HepG2 (cell line): ENCODE measurements at regions not wholly inside any gene's neighbourhood (a gene's known extent, or its start where the extent isn't known, plus 50 kb on each side); places are given as distances from the start of the nearest gene placed in this dataset.

Experiments
- CREM ChIP-seq, 2 experiments: sonication (generic) in 1 of 2; formaldehyde crosslinking in 1 of 2; IDR thresholded peaks; 2 replicates each; pipeline versions ENCODE4 v1.4.0 to v1.6.1; 2016 to 2020; ENCODE audit warnings: antibody characterized with exemption in 1 of 2, mild to moderate bottlenecking in 1 of 2, missing genetic modification reagents in 1 of 2
- EHMT2 ChIP-seq: fragments of 200-600 bp; sonication (generic); IDR thresholded peaks from 2 replicates; pipeline ENCODE4 v1.7.0; 2017; ENCODE audit warnings: antibody characterized with exemption, low read depth, low read length, borderline replicate concordance
- KMT2A ChIP-seq: sonication (generic); formaldehyde crosslinking; IDR thresholded peaks from 2 replicates; pipeline ENCODE4 v1.4.0; 2020; ENCODE audit warnings: missing genetic modification reagents
- REST ChIP-seq, 2 experiments: IDR thresholded peaks; 2 replicates each; pipeline ENCODE4 v1.6.1; 2011 to 2012; ENCODE audit warnings: low read length in 2 of 2, borderline replicate concordance in 1 of 2, low read depth in 1 of 2, mild to moderate bottlenecking in 1 of 2, moderate library complexity in 1 of 2
- ZKSCAN1 ChIP-seq: fragments of 150-350 bp; IDR thresholded peaks from 2 replicates; pipeline ENCODE4 v1.6.1; 2014; ENCODE audit warnings: low read length
- ZNF557 ChIP-seq: sonication (generic); formaldehyde crosslinking; IDR thresholded peaks from 2 replicates; pipeline ENCODE4 v1.4.0; 2020; ENCODE audit warnings: missing genetic modification reagents

GRCh38 chr19:27966390-27966816 lies 1246.5 kb downstream of the UQCRFS1 start:
- no peak for TF ChIP-seq CREM (IDR thresholded peaks at IDR 0.05)
- no peak for TF ChIP-seq CREM (CRISPR knock-in tag; IDR thresholded peaks at IDR 0.05)
- no peak for TF ChIP-seq KMT2A
- TF ChIP-seq ZKSCAN1, result no peak
- TF ChIP-seq ZNF557 (CRISPR knock-in tag), result no peak
- no peak for TF ChIP-seq EHMT2
- TF ChIP-seq REST (IDR thresholded peaks at IDR 0.05; ENCODE audit: borderline replicate concordance in 1 of 2, low read depth in 1 of 2, low read length in 2 of 2), result no peak
